ENCODE measurements at regions not wholly inside any gene's neighbourhood (a gene's known extent, or its start where the extent isn't known, plus 50 kb on each side); places are given as distances from the start of the nearest gene placed in this dataset.

- Histone ChIP-seq H3K9me3 (replicated peaks in 1 of 11) (peaks cover 23 to 47% (median 33%) of the 10 kb centered on the region in 11 experiments), H3K4me1 (peaks cover 0 to 17% (median 13%) of the 10 kb centered on the region in 10 experiments; a peak in 12 of 20 replicates), H3K4me2 (no peak overlapping the region), H3K4me3 (no peak overlapping the region), H3K27ac (no peak overlapping the region), H3K36me3 (no peaks in the 10 kb centered on the region), H3K9ac (no peak overlapping the region), H4K20me1 (no peaks in the 10 kb centered on the region), H3K27me3 (peaks cover 0 to 93% (median 0%) of the 10 kb centered on the region in 11 experiments; a peak in 6 of 22 replicates)
- no peak for TF ChIP-seq Cebpa-rat (IDR thresholded peaks at IDR 0.05)
These were observed 410.7 kb upstream of the TNP1 start for GRCh38 chr2:217270485-217271121.

GRCh38 chr2:217269701-217270484, 410.0 kb upstream of the TNP1 start:
- Histone ChIP-seq H3K4me3 (no peak overlapping the region), H3K27ac (no peak overlapping the region), H3K27me3 (peaks cover 0 to 91% (median 0%) of the 10 kb centered on the region in 11 experiments; a peak in 6 of 22 replicates), H3K4me1 (peaks cover 0 to 10% (median 6%) of the 10 kb centered on the region in 10 experiments; a peak in 12 of 20 replicates), H3K36me3 (no peaks in the 10 kb centered on the region), H3K4me2 (no peak overlapping the region), H3K9me3 (replicated peaks in 1 of 11) (peaks cover 23 to 49% (median 33%) of the 10 kb centered on the region in 11 experiments), H3K9ac (no peak overlapping the region), H4K20me1 (no peaks in the 10 kb centered on the region)
- TF ChIP-seq Cebpa-rat (IDR thresholded peaks at IDR 0.05): no peak

DNA sequence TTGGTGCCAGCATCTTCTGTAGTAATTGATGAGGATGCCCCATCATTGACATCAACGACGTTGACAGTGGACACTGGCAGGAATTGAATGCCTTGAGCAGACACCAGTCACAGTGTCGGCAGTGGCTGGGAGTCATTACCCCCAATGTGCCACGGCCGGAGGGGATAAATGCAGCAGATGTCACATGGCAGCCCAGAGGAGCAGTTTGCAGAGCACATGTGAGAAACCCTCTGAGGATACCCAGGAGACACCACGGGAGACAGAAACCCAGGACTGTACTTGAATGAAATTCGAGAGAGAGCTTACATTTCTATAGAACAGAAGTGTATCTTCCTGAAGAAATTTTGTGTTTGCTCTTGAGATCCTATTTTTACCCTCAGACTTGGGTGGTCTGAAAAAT, 409.1 kb upstream of the TNP1 start:
- no peaks in the 10 kb centered on the region for H4K20me1 ChIP-seq
- H3K4me3 ChIP-seq: no peak overlapping the region
- TF ChIP-seq Cebpa-rat (IDR thresholded peaks at IDR 0.05): no peak
- H3K27ac ChIP-seq: no peak overlapping the region
- H3K4me1 ChIP-seq: peaks cover 0 to 1% (median 0%) of the 10 kb centered on the region in 10 experiments; a peak in 2 of 20 replicates
- no peak overlapping the region for H3K4me2 ChIP-seq
- H3K36me3 ChIP-seq: no peaks in the 10 kb centered on the region
- peaks cover 23 to 50% (median 33%) of the 10 kb centered on the region in 11 experiments for H3K9me3 ChIP-seq (replicated peaks in 1 of 11)
- peaks cover 0 to 88% (median 0%) of the 10 kb centered on the region in 11 experiments; a peak in 6 of 22 replicates for H3K27me3 ChIP-seq
- no peak overlapping the region for H3K9ac ChIP-seq

DNA sequence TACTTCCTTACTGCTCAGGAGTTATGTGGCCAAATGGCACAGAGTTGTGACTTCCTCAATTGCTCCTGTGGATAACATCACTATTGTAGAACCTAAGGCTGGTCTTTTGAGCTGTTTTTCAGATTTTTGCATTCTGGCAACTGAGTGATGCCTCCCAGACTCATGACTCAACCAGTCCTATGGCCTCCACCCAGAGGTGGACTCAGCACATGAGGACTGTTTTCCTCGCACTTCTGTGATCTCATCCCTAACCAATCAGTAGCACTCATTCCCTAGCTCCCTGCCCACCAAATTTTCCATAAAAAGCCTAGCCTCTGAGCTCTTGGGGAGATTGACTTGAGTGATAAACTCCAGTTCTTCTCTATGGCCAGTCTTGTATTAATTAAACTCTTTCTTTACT, 407.9 kb upstream of the TNP1 start:
- H3K36me3 ChIP-seq: no peaks in the 10 kb centered on the region
- H3K9me3 ChIP-seq (replicated peaks in 1 of 11): peaks cover 23 to 52% (median 33%) of the 10 kb centered on the region in 11 experiments
- no peaks in the 10 kb centered on the region for H4K20me1 ChIP-seq
- no peak for TF ChIP-seq Cebpa-rat (IDR thresholded peaks at IDR 0.05)
- peaks cover 0 to 88% (median 0%) of the 10 kb centered on the region in 11 experiments; a peak in 6 of 22 replicates for H3K27me3 ChIP-seq
- H3K4me1 ChIP-seq: no peaks in the 10 kb centered on the region
- no peak overlapping the region for H3K9ac ChIP-seq
- H3K4me2 ChIP-seq: no peak overlapping the region
- 0 out of 20 replicates have a peak overlapping the region, but pooled peaks of 1 of the 10 experiments have one; percentile 12 for H3K4me3 ChIP-seq
- H3K27ac ChIP-seq: no peak overlapping the region

DNA sequence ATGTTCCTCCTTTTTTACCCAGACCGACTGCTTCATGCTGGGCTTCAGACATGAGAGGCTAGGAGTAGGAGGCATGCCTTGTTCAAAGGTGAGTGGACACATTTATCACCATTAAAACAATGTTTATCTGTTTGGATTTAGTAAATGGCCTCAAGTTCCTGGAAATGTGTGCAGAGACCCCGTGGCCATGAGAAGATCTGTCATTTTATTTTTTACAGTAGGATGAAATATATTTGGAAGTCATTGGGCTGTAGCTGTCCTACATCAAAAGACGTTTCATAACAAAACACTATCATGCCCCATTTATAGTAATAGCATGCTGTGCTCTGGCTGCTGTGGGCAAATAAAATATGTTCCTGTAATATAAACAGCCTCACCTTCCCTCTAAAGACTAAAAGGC, 403.9 kb upstream of the TNP1 start:
- Histone ChIP-seq H4K20me1 (no peaks in the 10 kb centered on the region), H3K27me3 (peaks cover 0 to 88% (median 0%) of the 10 kb centered on the region in 11 experiments; a peak in 6 of 22 replicates), H3K9ac (no peak overlapping the region), H3K4me3 (no peak overlapping the region), H3K36me3 (no peaks in the 10 kb centered on the region), H3K4me2 (no peak overlapping the region), H3K27ac (no peak overlapping the region), H3K4me1 (peaks cover 5 to 13% (median 9%) of the 10 kb centered on the region in 10 experiments; a peak in 15 of 20 replicates), H3K9me3 (replicated peaks in 1 of 11) (peaks cover 23 to 48% (median 30%) of the 10 kb centered on the region in 11 experiments)
- no peak for TF ChIP-seq Cebpa-rat (IDR thresholded peaks at IDR 0.05)

GRCh38 chr2:217262911-217263310, 403.0 kb upstream of the TNP1 start:
- Histone ChIP-seq H3K4me3 (no peak overlapping the region), H3K27me3 (peaks cover 0 to 90% (median 0%) of the 10 kb centered on the region in 11 experiments; a peak in 6 of 22 replicates), H3K9me3 (replicated peaks in 1 of 11) (peaks cover 16 to 40% (median 21%) of the 10 kb centered on the region in 11 experiments), H4K20me1 (no peaks in the 10 kb centered on the region), H3K27ac (no peak overlapping the region), H3K36me3 (no peaks in the 10 kb centered on the region), H3K4me1 (peaks cover 5 to 13% (median 9%) of the 10 kb centered on the region in 10 experiments; a peak in 15 of 20 replicates), H3K4me2 (no peak overlapping the region), H3K9ac (no peak overlapping the region)
- TF ChIP-seq Cebpa-rat (IDR thresholded peaks at IDR 0.05): no peak

- Histone ChIP-seq H3K27me3 (peaks cover 0 to 90% (median 0%) of the 10 kb centered on the region in 11 experiments; a peak in 6 of 22 replicates), H3K4me3 (no peak overlapping the region), H3K4me1 (peaks cover 5 to 13% (median 9%) of the 10 kb centered on the region in 10 experiments; a peak in 15 of 20 replicates), H3K27ac (0 out of 22 replicates have a peak overlapping the region, but pooled peaks of 1 of the 11 experiments have one; percentile 16), H3K36me3 (no peaks in the 10 kb centered on the region), H4K20me1 (no peaks in the 10 kb centered on the region), H3K4me2 (peak overlapping the region in 10 of 11 experiments; percentile 8 to 53 (median 44); a peak in 17 of 22 replicates), H3K9me3 (replicated peaks in 1 of 11) (peaks cover 2 to 25% (median 7%) of the 10 kb centered on the region in 11 experiments; a peak in 18 of 22 replicates), H3K9ac (no peak overlapping the region)
- TF ChIP-seq Cebpa-rat (IDR thresholded peaks at IDR 0.05): no peak
These were observed 401.6 kb upstream of the TNP1 start for GRCh38 chr2:217261452-217261851.

DNA sequence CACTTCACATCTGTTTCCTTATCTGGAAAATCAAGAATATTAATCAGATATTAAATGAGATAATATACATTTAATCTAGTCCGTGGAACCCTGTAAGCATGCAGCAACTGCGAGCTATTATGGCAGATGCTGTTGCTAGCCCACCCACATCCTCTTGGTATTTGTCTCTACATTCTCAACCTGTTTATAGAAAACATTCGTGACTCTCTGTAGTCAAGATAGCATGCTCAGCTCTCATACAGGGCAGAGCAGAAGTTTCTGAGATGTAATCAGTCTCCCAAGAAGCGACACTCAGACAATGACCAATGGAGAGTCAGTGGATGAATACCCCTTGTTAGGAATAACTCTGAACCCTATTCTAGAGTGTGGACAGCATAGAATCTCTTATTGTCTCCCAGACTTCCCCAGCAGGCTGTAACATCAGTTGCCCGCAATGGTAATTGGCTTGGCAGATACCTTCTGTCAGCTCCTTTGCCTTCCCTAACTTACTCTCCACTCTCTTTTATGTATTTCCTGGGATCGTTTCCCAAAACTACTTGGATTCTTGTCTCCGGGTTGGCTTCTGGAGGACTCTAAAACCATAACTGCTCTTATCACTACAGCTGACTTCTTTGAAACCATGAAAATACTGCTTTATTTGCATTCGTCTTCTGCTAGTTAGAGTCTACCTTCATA, 400.7 kb upstream of the TNP1 start:
- H3K36me3 ChIP-seq: no peaks in the 10 kb centered on the region
- H3K4me1 ChIP-seq: peaks cover 5 to 13% (median 9%) of the 10 kb centered on the region in 10 experiments; a peak in 15 of 20 replicates
- H4K20me1 ChIP-seq: no peaks in the 10 kb centered on the region
- no peak overlapping the region for H3K4me3 ChIP-seq
- TF ChIP-seq Cebpa-rat (IDR thresholded peaks at IDR 0.05): no peak
- peaks cover 0 to 18% (median 0%) of the 10 kb centered on the region in 11 experiments; a peak in 6 of 22 replicates for H3K9me3 ChIP-seq (replicated peaks in 1 of 11)
- peaks cover 0 to 96% (median 0%) of the 10 kb centered on the region in 11 experiments; a peak in 6 of 22 replicates for H3K27me3 ChIP-seq
- peak overlapping the region in 3 of 11 experiments; percentile 51 to 53 (median 52); a peak in 5 of 22 replicates for H3K4me2 ChIP-seq
- peak overlapping the region in 1 of 11 experiments; percentile 9; a peak in 1 of 22 replicates for H3K27ac ChIP-seq
- no peak overlapping the region for H3K9ac ChIP-seq

Data from BLaER1 treated with 17β-estradiol and CSF1 and Interleukin-3, amounts not matched to agents 10 nM and 100 nM (cell line).